Peyer's patch (tissue), 4 donors: ENCODE measurements at regions not wholly inside any gene's neighbourhood (a gene's known extent, or its start where the extent isn't known, plus 50 kb on each side); places are given as distances from the start of the nearest gene placed in this dataset.

Source experiments
- CTCF ChIP-seq, 6 experiments: fragments of 450-650 bp in 4 of 6; fragments of 200-600 bp in 2 of 6; sonication (generic) in 1 of 6; IDR thresholded peaks; one replicate each; pipeline ENCODE4 v1.5.1; 2017 to 2019; ENCODE audit warnings: antibody characterized with exemption in 6 of 6, mild to moderate bottlenecking in 3 of 6, moderate library complexity in 1 of 6
- POLR2A ChIP-seq, 2 donors: fragments of 450-650 bp; IDR thresholded peaks; one replicate each; pipeline ENCODE4 v1.5.1; 2017; ENCODE audit warnings: antibody characterized with exemption in 2 of 2, mild to moderate bottlenecking in 2 of 2, moderate library complexity in 2 of 2

- TF ChIP-seq CTCF (IDR thresholded peaks at IDR 0.05) (no peak), POLR2A (IDR thresholded peaks at IDR 0.05) (no peak)
Measured at GRCh38 chr13:91264484-91264883, 83.0 kb upstream of the MIR17HG start.
